CD1c-positive myeloid dendritic cell (primary cell): ENCODE measurements at regions not wholly inside any gene's neighbourhood (a gene's known extent, or its start where the extent isn't known, plus 50 kb on each side); places are given as distances from the start of the nearest gene placed in this dataset.
A peak's percentile ranks its signal among the peaks of the same experiment; 100 is the strongest.

Source experiments
- DNase-seq: peaks from one replicate; pipeline ENCODE4 v3.0.0-alpha.2; 2016; ENCODE audit errors: extremely low spot score

DNA sequence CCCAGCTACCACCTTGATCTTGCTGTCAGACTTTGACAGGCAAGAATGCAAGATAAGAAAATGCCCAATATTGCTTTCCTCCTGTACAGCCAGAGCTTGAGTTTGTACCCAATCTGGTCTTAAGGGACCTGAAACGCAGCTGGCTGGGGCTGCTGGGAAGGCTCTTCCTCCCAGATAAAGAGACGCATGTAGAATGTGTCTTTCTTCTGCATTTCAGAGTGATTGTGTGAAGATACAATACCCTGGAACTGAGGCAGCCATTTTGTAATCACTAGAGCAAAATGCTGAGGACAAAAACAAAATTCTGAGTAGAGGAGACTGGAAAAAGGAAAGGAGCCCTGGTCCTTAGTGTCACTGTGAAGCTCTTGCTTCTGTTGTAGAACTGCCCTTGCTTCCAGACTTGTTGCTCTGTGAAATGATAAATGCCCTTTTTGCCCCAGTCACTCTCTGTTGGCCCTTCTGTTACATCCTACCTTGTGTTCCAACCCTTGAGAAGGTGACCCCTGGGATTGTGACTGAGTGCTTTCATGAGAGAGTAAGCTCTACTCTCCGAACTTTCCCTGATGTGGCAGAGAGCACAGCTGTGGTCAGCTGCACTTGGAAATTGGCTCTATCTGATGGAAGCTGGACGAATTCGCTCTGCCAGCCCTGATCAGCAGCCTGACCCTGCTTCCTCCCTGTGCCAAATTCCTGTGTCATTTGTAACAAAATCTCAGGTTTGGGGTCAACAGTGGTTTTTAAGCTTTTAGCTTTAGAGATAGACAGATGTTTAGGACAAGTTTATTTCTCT, 137.4 kb upstream of the RBMS1 start:
- DNase-seq = no peak

- no peak for DNase-seq
Measured at GRCh38 chr2:160632084-160632975, 138.7 kb upstream of the RBMS1 start.

- no peak for DNase-seq
Measured at GRCh38 chr2:160634436-160634835, 140.8 kb upstream of the RBMS1 start.

- no peak for DNase-seq
Measured at GRCh38 chr2:160635488-160635887, 141.9 kb upstream of the RBMS1 start.

DNA sequence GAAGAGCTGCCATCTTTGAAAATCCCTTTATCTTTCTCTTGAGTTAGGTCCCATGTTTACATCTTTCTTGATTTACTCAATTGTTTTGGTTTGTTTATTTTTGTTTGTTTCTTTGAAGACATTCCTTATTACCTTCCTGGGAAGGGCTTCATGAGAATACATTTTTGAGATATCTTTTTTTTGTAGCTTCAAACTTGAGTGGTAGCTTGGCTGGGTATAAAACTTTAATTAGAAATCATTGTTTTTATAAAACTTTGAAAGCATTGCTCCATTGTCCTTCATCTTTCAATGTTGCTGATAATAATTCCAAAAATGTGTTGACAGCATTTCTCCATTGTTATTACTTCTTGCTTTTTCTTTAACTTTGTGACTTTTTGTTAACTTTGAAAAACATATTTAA, 145.9 kb upstream of the RBMS1 start:
- no peak for DNase-seq

GRCh38 chr2:160646684-160647444, 153.3 kb upstream of the RBMS1 start:
- no peak for DNase-seq

DNA sequence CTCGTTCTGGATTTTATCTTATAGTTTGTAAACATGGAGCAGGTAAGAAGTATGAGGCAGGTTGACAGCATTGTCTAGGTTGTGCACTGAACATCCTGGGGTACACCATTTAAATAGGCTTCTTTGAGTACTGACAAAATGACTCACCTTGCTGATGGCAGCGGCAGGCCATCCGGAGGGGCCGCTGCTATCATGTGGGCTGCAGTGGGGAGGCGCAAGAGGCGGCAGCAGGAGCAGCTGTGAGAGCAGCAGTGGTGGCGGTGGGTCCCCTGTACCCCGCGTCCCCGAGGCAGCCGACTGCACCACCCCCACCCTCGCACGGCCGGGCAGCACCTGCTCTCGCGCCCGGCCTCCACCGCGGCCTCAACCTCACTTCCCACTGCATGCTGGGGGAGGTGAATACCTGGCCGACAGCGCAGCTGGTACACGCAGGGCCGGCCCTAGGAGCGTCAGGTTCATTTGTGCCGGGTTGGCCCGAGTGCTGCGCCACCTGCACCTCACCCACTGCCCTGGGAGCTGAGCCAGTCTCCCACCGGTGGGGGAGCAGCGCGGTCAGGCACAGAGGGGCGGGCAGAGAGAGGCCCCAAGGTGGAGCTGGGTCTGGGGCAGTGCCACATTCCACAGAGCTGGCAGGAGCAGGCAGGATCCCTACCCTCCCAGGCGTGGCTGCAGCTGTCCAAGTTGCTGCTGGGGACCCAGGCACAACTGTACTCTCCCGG, 154.5 kb upstream of the RBMS1 start:
- no peak for DNase-seq

DNA sequence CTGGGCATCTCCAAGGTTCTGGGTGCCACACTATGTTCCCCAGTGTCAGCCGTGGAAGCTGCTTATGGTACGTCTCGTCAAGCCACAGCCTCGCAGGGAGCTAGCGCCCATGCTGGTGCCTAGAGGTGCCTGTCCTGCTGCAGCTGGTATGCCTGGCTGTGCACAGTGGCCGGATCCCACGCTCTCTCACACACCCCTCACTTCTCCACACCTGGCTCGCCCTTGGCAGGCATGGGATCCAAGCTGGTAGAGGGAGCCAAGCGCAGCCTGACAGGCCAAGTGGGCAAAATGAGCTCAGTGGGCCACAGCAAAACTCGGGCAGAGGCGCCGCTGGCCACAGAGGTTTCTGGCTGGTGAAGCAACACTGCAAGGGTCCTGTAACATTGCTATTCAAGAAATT, 156.1 kb upstream of the RBMS1 start:
- DNase-seq = no peak

DNA sequence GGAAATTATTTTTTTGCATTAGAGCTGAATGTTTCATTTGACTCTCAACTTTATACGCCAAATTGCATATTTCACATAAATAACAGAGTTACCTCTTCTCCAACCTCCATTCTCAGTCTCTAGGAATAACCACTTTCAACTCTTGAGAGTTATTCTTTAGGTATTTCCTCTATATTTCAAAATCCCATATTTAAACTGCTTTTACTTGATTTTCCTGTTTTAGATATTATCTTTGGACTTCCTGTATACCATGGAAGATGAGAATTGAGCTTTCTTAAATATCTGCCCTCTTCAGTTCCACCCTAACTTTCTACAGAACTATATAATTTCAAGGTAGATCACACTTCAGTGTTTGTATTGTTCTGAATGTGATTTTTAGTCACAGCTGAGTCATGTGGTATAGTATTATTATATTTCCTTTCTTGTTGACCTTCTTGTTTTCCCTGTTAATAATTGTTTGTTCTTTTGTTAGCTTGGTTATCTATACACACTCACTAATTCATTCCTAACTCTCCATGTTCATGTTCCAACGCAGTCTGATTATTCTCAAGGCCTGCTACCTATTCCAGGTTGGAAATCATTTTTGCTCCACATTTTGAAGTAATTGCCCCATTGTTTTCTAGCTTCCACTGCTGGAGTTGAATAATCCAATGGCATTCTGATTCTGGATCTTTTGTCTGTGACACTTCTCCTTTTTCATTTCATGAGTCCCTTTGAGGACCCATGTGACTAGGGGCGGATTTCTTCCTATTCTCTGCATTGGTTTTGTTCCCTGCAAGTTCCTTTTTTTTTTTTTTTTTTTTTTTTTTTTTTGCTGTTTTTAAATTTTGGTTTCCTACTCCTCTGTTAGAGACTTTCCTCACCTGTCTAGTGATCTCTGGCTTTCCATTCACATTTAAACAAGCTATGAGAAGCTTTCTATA, 156.8 kb upstream of the RBMS1 start:
- peak; percentile 86 for DNase-seq

DNA sequence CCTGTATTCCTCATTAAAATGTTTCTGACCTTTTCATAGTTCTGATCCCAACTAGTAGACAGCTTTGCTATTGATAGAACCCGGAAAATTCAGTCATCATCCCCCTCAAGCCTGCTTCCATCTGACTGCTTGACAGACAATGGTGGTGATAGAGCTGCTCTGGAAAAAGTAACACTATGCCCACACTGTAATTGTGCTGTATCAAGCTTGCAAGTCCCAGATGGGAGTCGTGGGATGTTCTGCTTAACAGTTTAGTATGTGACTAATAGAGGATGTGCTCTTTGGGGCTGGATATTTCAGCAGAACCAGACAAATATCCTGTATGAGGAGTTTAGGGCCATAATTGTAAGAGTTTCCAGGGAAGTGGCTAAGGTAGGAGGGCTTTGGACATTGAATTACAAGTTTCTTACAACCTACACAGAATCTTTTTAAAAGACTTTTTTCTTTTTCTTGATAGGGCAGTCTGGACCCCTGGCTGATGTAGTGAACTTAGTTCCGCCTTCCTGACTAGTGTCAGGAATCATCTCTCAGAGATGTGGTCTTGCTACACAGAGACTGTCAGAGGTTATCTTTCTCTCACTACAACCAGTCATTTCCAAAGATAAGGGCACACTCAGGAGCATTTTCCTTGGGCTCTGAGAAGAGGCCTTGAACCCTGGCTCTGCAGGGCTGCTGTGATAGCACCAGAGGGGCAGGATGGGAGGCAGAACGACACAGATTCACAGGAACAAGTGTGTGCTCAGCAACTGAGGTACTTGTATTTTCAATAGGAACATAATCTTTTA, 158.0 kb upstream of the RBMS1 start:
- DNase-seq = peak; percentile 91

DNA sequence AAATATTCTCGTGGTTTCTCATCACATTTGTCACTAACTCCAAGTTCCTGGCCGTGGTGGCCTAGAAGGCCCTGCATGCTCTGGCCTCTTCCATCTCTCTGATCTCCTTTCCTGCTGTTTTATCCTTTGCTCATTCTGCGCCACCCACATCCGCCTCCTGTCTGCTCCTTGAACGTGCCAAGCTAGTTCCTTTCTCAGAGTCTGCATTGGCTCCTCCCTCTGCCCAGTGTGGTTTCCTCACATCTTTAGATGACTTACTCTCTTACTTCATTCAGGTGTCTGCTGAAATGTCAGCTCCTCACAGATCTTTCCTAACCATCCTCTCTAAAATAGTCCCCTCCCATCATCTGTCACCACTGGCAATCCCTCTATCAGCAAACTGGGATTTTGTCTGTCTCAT, 158.6 kb upstream of the RBMS1 start:
- DNase-seq = peak; percentile 79

DNA sequence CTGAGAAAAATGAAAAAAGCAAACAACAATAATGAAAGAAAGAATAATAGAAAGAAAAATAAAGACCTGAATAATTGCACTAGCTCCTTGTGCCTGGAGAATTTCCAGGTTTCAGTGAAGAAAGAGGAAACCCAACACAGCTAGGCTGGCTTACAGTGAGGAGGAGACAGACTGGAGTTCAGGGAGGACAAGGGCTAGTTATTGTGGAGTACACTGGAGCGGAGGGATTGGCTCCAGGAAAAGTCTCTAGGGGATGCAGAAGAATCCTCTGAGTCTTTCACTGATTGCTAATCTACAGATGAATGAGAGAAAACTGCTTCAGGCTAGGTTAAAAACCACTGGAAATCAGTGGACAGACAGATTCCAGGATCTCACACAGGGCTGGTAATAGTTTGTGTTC, 163.6 kb upstream of the RBMS1 start:
- DNase-seq = no peak

GRCh38 chr2:160658851-160659250, 165.2 kb upstream of the RBMS1 start:
- no peak for DNase-seq

GRCh38 chr2:160660741-160661140, 167.1 kb upstream of the RBMS1 start:
- no peak for DNase-seq

- DNase-seq = no peak
Measured at GRCh38 chr2:160664603-160665140, 171.1 kb upstream of the RBMS1 start.

GRCh38 chr2:160666154-160667060, 172.8 kb upstream of the RBMS1 start:
- DNase-seq = peak; percentile 56

DNA sequence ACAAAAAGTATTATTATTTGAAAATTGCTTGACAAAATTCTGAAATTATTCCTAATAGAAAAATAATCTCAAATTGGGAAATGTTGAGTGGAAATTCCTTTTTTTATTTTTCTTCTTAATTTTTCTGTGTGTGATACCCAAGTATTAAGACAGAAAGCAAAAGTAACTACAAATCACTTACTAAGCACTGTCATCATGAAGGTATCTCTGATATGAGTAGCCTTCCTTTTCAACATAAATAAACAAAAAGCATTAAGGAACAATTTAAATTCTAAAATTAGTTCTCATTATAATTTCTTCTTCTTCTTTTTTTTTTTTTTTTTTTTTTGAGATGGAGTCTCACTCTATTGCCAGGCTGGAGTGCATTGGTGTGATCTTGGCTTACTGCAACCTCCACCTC, 174.2 kb upstream of the RBMS1 start:
- DNase-seq = no peak

- no peak for DNase-seq
Measured at GRCh38 chr2:160670618-160671017, 177.0 kb upstream of the RBMS1 start.
